Activated T-cell treated with anti-CD3 and anti-CD28 coated beads, Interleukin-2, amount 50 U/mL, for 24 hours (primary cell): ENCODE measurements at regions not wholly inside any gene's neighbourhood (a gene's known extent, or its start where the extent isn't known, plus 50 kb on each side); places are given as distances from the start of the nearest gene placed in this dataset.

Experiments
- DNase-seq: peaks from one replicate; pipeline ENCODE4 v3.0.0-alpha.2; 2020
- H3K27ac Mint-ChIP-seq: 2 replicates; pipeline ENCODE4 v1.8.0; 2020; ENCODE audit warnings: mild to moderate bottlenecking, mixed read lengths
- H3K27me3 Mint-ChIP-seq: 2 replicates; pipeline ENCODE4 v1.8.0; 2020; ENCODE audit warnings: mixed read lengths
- H3K36me3 Mint-ChIP-seq: 2 replicates; pipeline ENCODE4 v1.8.0; 2020; ENCODE audit warnings: low read depth, mixed read lengths
- H3K4me1 Mint-ChIP-seq: 2 replicates; pipeline ENCODE4 v1.8.0; 2020; ENCODE audit warnings: low read depth, mixed read lengths
- H3K4me3 Mint-ChIP-seq: 2 replicates; pipeline ENCODE4 v1.8.0; 2020; ENCODE audit warnings: mild to moderate bottlenecking, moderate library complexity, mixed read lengths
- H3K9me3 Mint-ChIP-seq: 2 replicates; pipeline ENCODE4 v1.8.0; 2020; ENCODE audit warnings: mixed read lengths

DNA sequence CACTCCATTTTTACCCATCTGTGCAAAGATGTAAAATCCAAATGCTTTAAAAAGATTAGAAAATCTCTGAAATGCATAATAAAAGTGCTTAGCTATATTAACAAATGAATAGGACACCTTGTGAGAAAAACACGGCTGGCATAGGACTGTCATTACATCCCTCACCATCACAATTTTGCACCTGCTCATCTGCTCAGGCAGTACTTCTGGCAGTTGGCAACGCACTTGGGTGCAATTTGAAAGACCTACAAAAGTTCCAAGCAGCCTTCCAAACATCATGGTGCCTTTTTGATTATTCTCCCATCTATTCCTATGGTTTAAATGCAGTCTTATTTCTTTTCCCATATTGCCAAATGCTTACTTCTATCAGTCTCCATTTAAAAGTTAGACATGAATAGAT lies 501.8 kb downstream of the ENC1 start:
- H3K36me3 Mint-ChIP-seq = no peaks in the 10 kb centered on the region
- no peak overlapping the region for H3K4me3 Mint-ChIP-seq
- peaks cover 20% of the 10 kb centered on the region for H3K27me3 Mint-ChIP-seq
- no peaks in the 10 kb centered on the region for H3K9me3 Mint-ChIP-seq
- no peaks in the 10 kb centered on the region for H3K4me1 Mint-ChIP-seq
- no peak for DNase-seq
- no peak overlapping the region for H3K27ac Mint-ChIP-seq

DNA sequence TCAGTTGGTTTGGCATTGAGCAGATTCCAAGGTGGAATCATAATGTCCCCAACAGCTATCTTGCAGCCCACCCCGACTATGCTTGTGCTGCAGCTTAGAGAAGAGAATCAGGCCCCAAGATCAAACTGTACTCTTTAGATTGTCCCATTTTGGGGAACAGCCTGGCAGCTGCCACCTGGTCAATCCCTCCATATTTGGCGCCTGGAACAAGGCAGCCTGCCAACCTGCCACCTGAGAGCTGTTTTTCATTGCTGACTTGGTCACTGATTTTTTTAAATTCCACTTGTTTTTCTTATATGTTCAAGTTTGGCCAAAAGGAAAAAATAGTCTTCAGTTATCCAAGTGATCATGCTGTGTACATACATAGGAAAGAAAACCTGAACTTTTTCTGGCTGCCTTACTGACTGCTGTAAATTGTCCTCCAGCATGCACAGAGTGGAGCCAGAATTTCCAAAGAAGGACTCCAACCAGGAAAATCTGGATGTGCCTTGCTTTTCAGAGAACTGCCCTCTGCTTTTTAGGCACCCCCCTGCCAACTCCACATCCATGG lies 504.2 kb downstream of the ENC1 start:
- H3K27ac Mint-ChIP-seq = no peak overlapping the region
- peaks cover 20% of the 10 kb centered on the region for H3K27me3 Mint-ChIP-seq

DNA sequence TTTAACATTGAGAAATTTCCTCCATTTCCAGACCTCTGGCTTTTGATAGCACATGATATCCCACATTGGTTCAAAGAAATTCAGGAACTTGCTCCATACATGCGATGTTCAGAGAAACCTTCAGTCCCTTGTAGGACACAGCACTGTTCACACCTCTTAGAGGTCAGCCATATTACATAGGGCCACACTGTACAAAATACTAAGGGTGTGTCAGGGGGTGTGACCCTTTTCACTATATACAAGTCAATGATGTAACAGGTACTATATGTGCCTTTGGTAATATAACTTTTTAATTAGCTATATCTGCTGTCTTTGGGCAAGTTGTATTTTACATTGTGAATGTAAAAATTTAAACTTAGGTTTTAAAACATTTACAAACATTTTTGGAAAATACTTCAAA lies 505.5 kb downstream of the ENC1 start:
- Mint-ChIP-seq H3K36me3 (no peaks in the 10 kb centered on the region), H3K4me3 (no peak overlapping the region), H3K27me3 (peaks cover 28% of the 10 kb centered on the region), H3K9me3 (no peaks in the 10 kb centered on the region), H3K4me1 (no peaks in the 10 kb centered on the region), H3K27ac (no peak overlapping the region)
- DNase-seq = no peak

More for the DNA sequence above, 504.2 kb downstream of the ENC1 start:
- H3K36me3 Mint-ChIP-seq = no peaks in the 10 kb centered on the region
- no peak for DNase-seq
- no peaks in the 10 kb centered on the region for H3K4me1 Mint-ChIP-seq
- H3K9me3 Mint-ChIP-seq = no peaks in the 10 kb centered on the region
- H3K4me3 Mint-ChIP-seq = no peak overlapping the region

DNA sequence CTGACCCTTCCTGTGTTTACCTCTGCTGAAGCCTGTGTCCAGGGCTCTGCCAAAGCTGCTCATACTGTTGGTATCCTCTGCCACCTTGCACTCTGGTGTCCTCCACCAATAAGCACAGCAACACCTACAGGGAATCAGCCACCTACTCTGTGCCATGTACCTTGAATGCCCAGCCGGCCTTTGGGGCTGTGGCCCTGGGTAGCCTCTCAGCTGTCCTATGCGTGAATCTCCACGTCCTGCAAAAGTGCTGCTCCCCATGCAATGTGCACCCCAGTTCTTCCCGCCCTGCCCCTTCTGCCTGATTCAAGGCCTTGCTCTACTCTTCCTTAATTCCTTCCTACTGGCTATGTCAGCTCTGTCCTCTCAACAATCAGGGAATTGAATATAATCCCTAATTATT lies 506.5 kb downstream of the ARHGEF28 start:
- no peaks in the 10 kb centered on the region for H3K36me3 Mint-ChIP-seq
- H3K4me3 Mint-ChIP-seq = no peak overlapping the region
- no peaks in the 10 kb centered on the region for H3K9me3 Mint-ChIP-seq
- H3K27ac Mint-ChIP-seq = no peak overlapping the region
- H3K4me1 Mint-ChIP-seq = no peaks in the 10 kb centered on the region
- H3K27me3 Mint-ChIP-seq = peaks cover 29% of the 10 kb centered on the region
- DNase-seq = no peak

DNA sequence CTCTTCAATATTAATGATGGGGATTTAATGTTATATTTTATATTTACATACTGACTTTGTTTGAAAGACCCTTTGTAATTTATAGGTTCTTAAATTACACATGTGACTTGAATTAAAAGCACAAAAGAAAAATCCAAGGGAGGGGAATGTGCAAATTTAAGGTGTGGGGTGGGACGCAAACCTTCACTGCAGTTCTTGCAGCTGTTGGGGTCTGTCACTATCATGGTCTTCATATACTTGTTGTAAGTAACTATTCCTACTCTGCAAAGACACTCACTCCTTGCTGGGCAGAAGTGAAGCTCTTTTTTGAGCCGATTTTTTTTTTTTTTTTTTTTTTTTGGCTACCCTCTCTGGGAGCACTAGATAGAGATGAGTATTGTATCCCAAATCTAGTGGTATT lies 505.3 kb downstream of the ARHGEF28 start:
- peaks cover 31% of the 10 kb centered on the region for H3K27me3 Mint-ChIP-seq
- no peak overlapping the region for H3K27ac Mint-ChIP-seq
- no peak overlapping the region for H3K4me3 Mint-ChIP-seq
- H3K4me1 Mint-ChIP-seq = no peaks in the 10 kb centered on the region
- H3K36me3 Mint-ChIP-seq = no peaks in the 10 kb centered on the region
- no peaks in the 10 kb centered on the region for H3K9me3 Mint-ChIP-seq
- DNase-seq = no peak

DNA sequence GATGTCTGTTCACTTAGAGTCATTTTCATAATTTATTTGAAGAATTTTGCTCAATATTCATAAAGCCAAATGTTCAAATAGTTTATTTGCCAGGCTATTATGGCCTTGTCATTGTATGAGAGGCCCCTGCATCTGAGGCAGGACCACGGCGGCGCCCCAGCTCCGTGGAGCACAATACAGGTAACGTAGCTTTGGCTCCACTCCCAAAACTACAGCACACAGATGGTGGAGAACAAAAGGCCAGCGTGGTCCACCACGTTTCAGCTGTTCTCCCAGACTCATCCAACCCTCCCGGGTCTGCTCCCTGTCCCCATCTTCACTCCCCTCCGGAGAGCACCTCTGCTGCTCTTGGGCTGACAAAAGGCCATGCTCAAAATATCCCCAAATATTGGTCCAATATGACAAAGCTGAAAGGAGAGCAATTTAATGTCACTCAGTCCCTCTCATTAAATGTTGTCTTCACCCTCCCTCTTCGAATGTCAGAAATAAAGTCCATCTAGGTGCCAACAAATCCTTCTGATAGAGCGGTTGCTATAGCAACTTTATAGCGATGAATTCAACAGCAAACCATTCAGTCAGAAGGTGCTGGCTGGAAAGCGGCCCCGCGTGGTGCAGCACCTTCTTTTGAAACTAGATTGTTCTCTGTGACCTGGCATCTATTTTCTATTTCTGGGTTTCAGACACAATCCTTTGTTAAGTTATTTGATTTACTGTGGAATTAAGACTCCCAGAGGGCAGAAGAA lies 504.3 kb downstream of the ARHGEF28 start:
- no peaks in the 10 kb centered on the region for H3K9me3 Mint-ChIP-seq
- H3K4me1 Mint-ChIP-seq = no peaks in the 10 kb centered on the region
- peaks cover 25% of the 10 kb centered on the region for H3K27me3 Mint-ChIP-seq
- no peaks in the 10 kb centered on the region for H3K36me3 Mint-ChIP-seq
- H3K27ac Mint-ChIP-seq = no peak overlapping the region
- no peak overlapping the region for H3K4me3 Mint-ChIP-seq
- no peak for DNase-seq

DNA sequence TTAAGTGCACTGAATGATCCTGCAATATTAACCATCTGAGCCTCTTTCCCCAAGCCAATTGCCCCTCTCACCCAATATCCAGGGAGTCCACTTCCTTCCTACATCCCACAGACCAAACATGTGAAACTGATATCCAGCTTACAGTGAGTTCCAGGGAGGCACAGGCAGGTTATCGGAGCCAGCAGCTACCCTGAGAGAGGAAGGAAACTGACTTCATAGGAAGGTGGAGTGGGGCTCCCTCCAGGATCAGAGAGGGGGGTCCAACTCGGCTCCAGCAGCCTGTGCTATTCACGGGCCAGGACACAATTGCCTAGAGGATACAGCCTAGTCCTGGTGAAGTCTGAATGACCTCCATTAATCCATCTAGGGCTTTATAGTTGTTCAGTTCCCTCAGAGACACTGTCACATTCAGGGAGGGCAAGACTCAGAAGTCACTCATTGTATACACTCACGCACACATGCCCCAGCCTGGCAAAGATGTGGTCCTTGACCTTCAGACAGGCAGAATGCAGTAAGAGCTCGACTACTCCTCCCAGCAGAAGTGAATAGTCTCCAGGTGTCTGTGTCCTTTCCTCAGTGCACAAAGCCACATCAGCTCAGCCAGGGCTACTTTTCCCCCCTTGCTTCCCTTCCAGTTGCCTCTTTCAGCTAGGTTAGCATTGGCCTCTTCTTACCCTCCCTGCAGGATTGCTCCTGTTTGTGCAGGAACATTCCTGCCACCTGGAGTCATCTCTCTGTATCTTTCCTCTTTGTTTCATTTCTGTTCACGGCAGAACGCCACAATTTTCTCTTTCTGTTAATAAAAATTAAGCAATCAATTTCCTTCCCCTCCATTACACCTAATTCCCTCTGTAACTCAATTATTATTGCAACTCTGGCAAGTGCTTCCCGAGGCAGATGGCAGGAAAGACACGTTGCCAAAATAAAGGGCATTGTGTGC lies 501.7 kb downstream of the ARHGEF28 start:
- H3K4me1 Mint-ChIP-seq = no peaks in the 10 kb centered on the region
- H3K27me3 Mint-ChIP-seq = peaks cover 23% of the 10 kb centered on the region
- DNase-seq = no peak
- H3K4me3 Mint-ChIP-seq = no peak overlapping the region
- H3K9me3 Mint-ChIP-seq = no peaks in the 10 kb centered on the region
- no peaks in the 10 kb centered on the region for H3K36me3 Mint-ChIP-seq
- H3K27ac Mint-ChIP-seq = no peak overlapping the region

DNA sequence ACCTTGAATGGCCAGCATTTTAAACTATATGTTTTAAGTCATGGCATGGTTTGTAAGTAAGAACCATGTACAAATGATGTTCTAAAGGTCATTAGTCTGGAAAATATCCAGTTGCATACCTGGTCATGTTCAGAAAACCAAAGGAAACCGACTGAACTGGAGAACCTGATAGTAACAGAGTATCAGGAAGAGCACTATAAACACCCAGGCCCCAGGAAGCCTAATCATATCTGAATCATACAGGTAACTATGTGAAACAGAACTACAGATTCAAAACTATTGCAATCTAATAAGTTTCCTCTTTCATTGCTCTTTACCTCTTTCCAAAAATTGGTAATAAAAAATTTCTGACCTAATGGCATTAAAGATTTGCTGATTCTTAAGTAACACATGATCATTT lies 500.3 kb downstream of the ARHGEF28 start:
- Mint-ChIP-seq H3K4me1 (no peaks in the 10 kb centered on the region), H3K27ac (no peak overlapping the region), H3K9me3 (no peaks in the 10 kb centered on the region), H3K36me3 (no peaks in the 10 kb centered on the region), H3K27me3 (peaks cover 20% of the 10 kb centered on the region), H3K4me3 (no peak overlapping the region)
- no peak for DNase-seq

DNA sequence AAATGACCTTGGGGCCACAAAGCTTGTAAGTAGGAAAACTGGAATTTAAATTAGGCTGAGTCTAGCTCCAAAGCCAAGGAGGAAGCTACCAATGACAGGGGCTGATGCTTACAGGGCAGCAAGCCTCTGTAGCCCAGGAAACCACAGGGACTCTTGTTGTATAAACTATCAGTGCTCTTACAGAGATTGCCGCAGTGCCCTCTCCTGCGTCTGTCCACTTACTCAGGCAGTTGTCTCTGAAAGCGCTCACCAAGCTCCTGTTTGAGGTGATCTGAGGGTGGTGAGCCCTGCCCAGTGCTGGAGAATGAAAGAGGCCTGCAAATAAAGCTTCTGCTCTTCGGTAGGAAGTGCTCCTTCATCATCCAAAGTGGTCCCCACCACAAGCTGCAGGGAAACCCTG lies 498.8 kb downstream of the ARHGEF28 start:
- Mint-ChIP-seq H3K36me3 (no peaks in the 10 kb centered on the region), H3K27ac (no peak overlapping the region), H3K27me3 (peaks cover 19% of the 10 kb centered on the region)

DNA sequence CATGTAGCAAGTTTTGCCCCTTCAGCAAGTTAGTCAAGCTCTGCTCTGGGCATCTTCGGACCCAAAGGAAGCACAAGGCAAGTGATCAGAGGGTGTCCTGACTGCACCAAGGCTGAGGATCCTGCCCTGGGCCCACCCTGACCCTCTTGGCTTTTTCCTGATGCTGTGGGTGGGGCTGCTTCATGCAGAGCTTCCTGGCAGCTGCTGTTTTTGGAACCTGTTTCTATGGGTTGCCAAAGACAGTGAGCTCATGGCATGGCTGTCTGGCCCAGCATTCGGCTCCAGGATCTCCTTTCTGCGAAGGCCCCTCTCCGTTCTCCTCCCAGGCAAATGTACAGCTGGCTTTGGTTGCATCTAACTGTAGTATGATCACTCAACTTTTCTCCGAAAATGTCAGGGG lies 497.9 kb downstream of the ARHGEF28 start:
- Mint-ChIP-seq H3K27ac (no peak overlapping the region), H3K4me3 (no peak overlapping the region), H3K36me3 (no peaks in the 10 kb centered on the region)

More for the DNA sequence above, 498.8 kb downstream of the ARHGEF28 start:
- Mint-ChIP-seq H3K4me3 (no peak overlapping the region), H3K9me3 (no peaks in the 10 kb centered on the region), H3K4me1 (no peaks in the 10 kb centered on the region)
- no peak for DNase-seq

DNA sequence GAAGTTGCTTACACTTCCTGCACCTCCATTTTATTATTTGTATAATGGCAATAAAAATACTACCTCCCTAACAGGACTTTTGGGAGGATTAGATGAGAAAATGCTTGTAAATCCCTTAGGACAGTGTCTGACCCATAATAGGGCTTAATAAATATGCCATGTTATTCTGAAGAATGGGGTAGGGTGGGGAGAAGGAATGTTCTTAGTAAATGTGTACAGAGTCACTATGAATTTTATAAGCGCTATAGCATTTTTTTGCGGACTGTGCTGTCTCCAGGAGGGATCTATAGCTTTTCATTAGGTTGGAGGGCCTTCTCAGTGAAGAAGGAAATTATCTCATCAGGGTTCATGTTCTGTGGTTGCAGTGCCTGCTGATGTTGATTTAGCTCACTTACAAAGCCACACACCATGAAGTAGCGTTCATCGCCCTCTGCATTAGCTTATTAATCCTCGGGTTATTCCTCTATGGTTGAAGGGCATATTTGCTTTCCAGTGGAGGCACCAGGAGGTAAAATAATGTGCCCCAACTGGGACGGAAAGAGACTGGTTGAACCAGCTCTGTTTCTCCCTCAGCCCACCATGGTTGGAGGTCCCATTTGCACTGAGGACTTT lies 497.1 kb downstream of the ARHGEF28 start:
- Mint-ChIP-seq H3K27me3 (peaks cover 16% of the 10 kb centered on the region), H3K27ac (no peak overlapping the region), H3K4me1 (no peaks in the 10 kb centered on the region), H3K36me3 (no peaks in the 10 kb centered on the region), H3K9me3 (peaks cover 2% of the 10 kb centered on the region), H3K4me3 (no peak overlapping the region)
- no peak for DNase-seq

More for the DNA sequence above, 497.9 kb downstream of the ARHGEF28 start:
- Mint-ChIP-seq H3K9me3 (no peaks in the 10 kb centered on the region), H3K27me3 (peaks cover 19% of the 10 kb centered on the region), H3K4me1 (no peaks in the 10 kb centered on the region)
- no peak for DNase-seq

DNA sequence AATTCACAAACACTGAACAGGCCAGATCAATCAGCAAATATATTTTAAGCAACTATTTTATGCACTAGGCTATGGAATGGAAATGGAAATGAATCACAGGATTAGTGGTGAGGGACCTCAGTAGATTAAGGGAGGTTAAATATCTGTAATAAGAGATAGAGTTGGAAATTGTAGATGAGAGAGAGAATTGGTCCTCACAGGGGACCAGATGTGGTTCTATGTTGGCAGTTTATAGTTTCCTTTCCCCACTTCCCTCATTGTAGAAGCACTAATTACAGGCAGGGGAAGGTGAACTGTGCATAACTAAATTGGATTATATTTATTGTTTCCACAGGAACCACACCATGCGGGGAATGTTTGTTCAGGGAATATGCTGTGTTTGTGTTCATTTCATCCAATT lies 496.2 kb downstream of the ARHGEF28 start:
- H3K4me1 Mint-ChIP-seq = no peaks in the 10 kb centered on the region
- no peak overlapping the region for H3K4me3 Mint-ChIP-seq
- H3K27ac Mint-ChIP-seq = no peak overlapping the region
- DNase-seq = no peak
- peaks cover 3% of the 10 kb centered on the region for H3K9me3 Mint-ChIP-seq
- no peaks in the 10 kb centered on the region for H3K36me3 Mint-ChIP-seq
- H3K27me3 Mint-ChIP-seq = peaks cover 8% of the 10 kb centered on the region

DNA sequence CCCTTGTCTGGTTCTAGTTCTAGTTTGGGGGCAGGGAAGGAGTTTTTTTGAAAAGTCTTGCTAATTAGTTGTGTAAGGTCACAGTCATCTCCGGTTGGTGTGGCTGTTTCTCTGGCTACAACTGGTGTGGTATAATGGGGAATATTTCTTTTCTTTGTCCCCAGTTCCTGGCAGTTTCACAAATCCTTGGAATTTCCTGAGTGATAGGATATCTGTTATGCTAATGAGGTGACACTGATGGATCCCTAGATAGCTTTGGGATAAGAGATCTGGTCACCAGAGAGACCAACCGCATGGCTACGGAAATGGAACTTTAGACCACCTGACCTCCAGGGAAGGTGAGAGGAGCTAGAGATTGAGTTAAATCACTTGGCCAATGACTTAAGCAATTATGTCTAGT lies 494.6 kb downstream of the ARHGEF28 start:
- no peaks in the 10 kb centered on the region for H3K4me1 Mint-ChIP-seq
- no peaks in the 10 kb centered on the region for H3K36me3 Mint-ChIP-seq

DNA sequence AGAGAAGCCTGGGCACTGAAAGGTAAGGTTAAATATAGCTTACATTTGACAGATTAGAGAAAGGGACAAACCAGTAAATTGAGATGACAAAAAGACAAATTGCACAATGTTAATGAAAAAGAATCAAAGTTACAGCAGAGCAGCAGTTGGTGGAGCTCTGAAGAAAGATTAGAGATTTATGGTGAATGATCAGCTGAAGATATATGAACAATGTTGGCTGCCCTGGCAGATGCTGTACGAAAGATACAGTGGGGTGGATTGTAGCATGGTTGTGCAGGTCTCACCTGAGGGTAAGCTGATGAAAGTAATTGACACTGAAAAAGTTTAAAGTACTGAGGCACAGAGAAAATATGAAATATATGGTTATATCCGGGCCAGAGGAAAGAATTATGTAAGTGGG lies 492.1 kb downstream of the ARHGEF28 start:
- no peaks in the 10 kb centered on the region for H3K36me3 Mint-ChIP-seq
- H3K4me1 Mint-ChIP-seq = no peaks in the 10 kb centered on the region
- H3K27ac Mint-ChIP-seq = no peak overlapping the region
- peaks cover 15% of the 10 kb centered on the region for H3K27me3 Mint-ChIP-seq
- no peak overlapping the region for H3K4me3 Mint-ChIP-seq
- peaks cover 3% of the 10 kb centered on the region for H3K9me3 Mint-ChIP-seq
- no peak for DNase-seq

More for the DNA sequence above, 494.6 kb downstream of the ARHGEF28 start:
- DNase-seq = no peak
- H3K27me3 Mint-ChIP-seq = peaks cover 11% of the 10 kb centered on the region
- no peak overlapping the region for H3K4me3 Mint-ChIP-seq
- H3K9me3 Mint-ChIP-seq = peaks cover 3% of the 10 kb centered on the region
- H3K27ac Mint-ChIP-seq = no peak overlapping the region
